ENCODE measurements at regions not wholly inside any gene's neighbourhood (a gene's known extent, or its start where the extent isn't known, plus 50 kb on each side); places are given as distances from the start of the nearest gene placed in this dataset.

GRCh38 chr3:14273901-14274611 is 95.4 kb downstream of the LSM3 start:
- Histone ChIP-seq H3K4ac (ENCODE audit: low read depth, low read length) (no peak overlapping the region; the same call in 1 of the 2 replicates), H3K79me1 (ENCODE audit: insufficient read depth, low read depth, low read length, poor library complexity, severe bottlenecking) (no peaks in the 10 kb centered on the region)

More at GRCh38 chr3:14273901-14274611, 95.4 kb downstream of the LSM3 start:
- Mint-ChIP-seq H3K4me1 (peaks cover 52 to 55% of the 10 kb centered on the region in 2 experiments), H3K4me3 (peak overlapping the region in 1 of 2 experiments; percentile 34; a peak in 1 of 5 replicates), H3K9me3 (peaks cover under 1 to 2% of the 10 kb centered on the region in 2 experiments; a peak in 3 of 5 replicates), H3K27me3 (ENCODE audit: low read depth) (no peaks in the 10 kb centered on the region; the same call in none of the 2 replicates), H3K36me3 (ENCODE audit: insufficient read depth in 1 of 3, low read depth in 3 of 3) (no peaks in the 10 kb centered on the region), H3K27ac (peak overlapping the region in 2 of 3 experiments; percentile 97 to 98; a peak in 5 of 7 replicates)
- no peak overlapping the region for H4K8ac ChIP-seq (replicated peaks; ENCODE audit: insufficient read length, low read depth, low read length)
- H3K4me1 ChIP-seq (ENCODE audit: insufficient read depth, low read length): peaks cover 2% of the 10 kb centered on the region; the same call in 1 of the 2 replicates
- H2BK20ac ChIP-seq (ENCODE audit: low read depth, low read length, poor library complexity, severe bottlenecking): no peak overlapping the region
- no peak overlapping the region for H2BK120ac ChIP-seq (ENCODE audit: low read depth, low read length, poor library complexity, severe bottlenecking)
- TF ChIP-seq, protein P1, sequence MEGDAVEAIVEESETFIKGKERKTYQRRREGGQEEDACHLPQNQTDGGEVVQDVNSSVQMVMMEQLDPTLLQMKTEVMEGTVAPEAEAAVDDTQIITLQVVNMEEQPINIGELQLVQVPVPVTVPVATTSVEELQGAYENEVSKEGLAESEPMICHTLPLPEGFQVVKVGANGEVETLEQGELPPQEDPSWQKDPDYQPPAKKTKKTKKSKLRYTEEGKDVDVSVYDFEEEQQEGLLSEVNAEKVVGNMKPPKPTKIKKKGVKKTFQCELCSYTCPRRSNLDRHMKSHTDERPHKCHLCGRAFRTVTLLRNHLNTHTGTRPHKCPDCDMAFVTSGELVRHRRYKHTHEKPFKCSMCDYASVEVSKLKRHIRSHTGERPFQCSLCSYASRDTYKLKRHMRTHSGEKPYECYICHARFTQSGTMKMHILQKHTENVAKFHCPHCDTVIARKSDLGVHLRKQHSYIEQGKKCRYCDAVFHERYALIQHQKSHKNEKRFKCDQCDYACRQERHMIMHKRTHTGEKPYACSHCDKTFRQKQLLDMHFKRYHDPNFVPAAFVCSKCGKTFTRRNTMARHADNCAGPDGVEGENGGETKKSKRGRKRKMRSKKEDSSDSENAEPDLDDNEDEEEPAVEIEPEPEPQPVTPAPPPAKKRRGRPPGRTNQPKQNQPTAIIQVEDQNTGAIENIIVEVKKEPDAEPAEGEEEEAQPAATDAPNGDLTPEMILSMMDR (conservative IDR thresholded peaks at IDR 0.05): no peak
- WGBS (ENCODE audit: extremely low coverage, insufficient read length, low lambda C conversion rate): no CpG with 5 or more reads among the region's 9 CpGs
- H2AK5ac ChIP-seq (ENCODE audit: insufficient read length, low read length): no peak overlapping the region
- no peaks in the 10 kb centered on the region for H4K20me1 ChIP-seq (ENCODE audit: control insufficient read depth, insufficient read depth, insufficient read length)
- H2BK5ac ChIP-seq (ENCODE audit: insufficient read length, low read length): peak overlapping the region; percentile 42
- H2BK12ac ChIP-seq (ENCODE audit: insufficient read length, low read depth, low read length): peak overlapping the region; percentile 15
- H3K4me2 ChIP-seq (ENCODE audit: insufficient read depth, insufficient read length, low read length): no peak overlapping the region
- H4K91ac ChIP-seq (ENCODE audit: insufficient read length, low read depth, low read length): peak overlapping the region; percentile 49
- H3K23ac ChIP-seq (ENCODE audit: insufficient read length, low read depth, low read length): no peak overlapping the region
- no peak for DNase-seq
- no peaks in the 10 kb centered on the region for H3K9me3 ChIP-seq (ENCODE audit: control insufficient read depth, low read depth, low read length)
- peak overlapping the region; percentile 63 for H3K27ac ChIP-seq (ENCODE audit: insufficient read length, low read depth, low read length)
- no peaks in the 10 kb centered on the region for H3K79me2 ChIP-seq (ENCODE audit: insufficient read depth, low read length)
- no peak overlapping the region for H3K14ac ChIP-seq (ENCODE audit: insufficient read depth, low read length)
- no peaks in the 10 kb centered on the region for H3K27me3 ChIP-seq (ENCODE audit: insufficient read depth, low read length)
- H3K18ac ChIP-seq (ENCODE audit: insufficient read length, low read depth, low read length): peak overlapping the region; percentile 56
- no peak overlapping the region for H3T11ph ChIP-seq (ENCODE audit: low read length)
- no peak overlapping the region for H2BK15ac ChIP-seq (ENCODE audit: low read depth, low read length)
- H3K9ac ChIP-seq (ENCODE audit: extremely low read depth, insufficient read length, low read length): no peak overlapping the region
- no peak overlapping the region for H2AFZ ChIP-seq (ENCODE audit: low read length)
- no peak overlapping the region for H3K56ac ChIP-seq (ENCODE audit: insufficient read length, low read depth, low read length)
- H4K5ac ChIP-seq (ENCODE audit: insufficient read length, low read depth, low read length): no peak overlapping the region
- H3K23me2 ChIP-seq (ENCODE audit: insufficient read length, low read depth, low read length, poor library complexity, severe bottlenecking): no peaks in the 10 kb centered on the region
